ENCODE measurements at regions not wholly inside any gene's neighbourhood (a gene's known extent, or its start where the extent isn't known, plus 50 kb on each side); places are given as distances from the start of the nearest gene placed in this dataset.

GRCh38 chr11:69423181-69423580 is 58.3 kb upstream of the LINC01488 start:
- DNase-seq (ENCODE audit: low spot score) = no peak
- no peak for ATAC-seq (ENCODE audit: low FRiP score)
- TF ChIP-seq CTCF (IDR thresholded peaks at IDR 0.05) = no peak

- ATAC-seq (ENCODE audit: low FRiP score) (no peak), DNase-seq (ENCODE audit: low spot score) (no peak)
- no peak for TF ChIP-seq CTCF (IDR thresholded peaks at IDR 0.05)
Observed at GRCh38 chr11:69423611-69424385, 57.7 kb upstream of the LINC01488 start.

GRCh38 chr11:69424748-69425147 is 56.7 kb upstream of the LINC01488 start:
- DNase-seq (ENCODE audit: low spot score) = no peak
- no peak for TF ChIP-seq CTCF (IDR thresholded peaks at IDR 0.05)
- ATAC-seq (ENCODE audit: low FRiP score) = no peak

GRCh38 chr11:69425444-69425843 is 56.0 kb upstream of the LINC01488 start:
- ATAC-seq (ENCODE audit: low FRiP score) (no peak), DNase-seq (ENCODE audit: low spot score) (no peak)
- no peak for TF ChIP-seq CTCF (IDR thresholded peaks at IDR 0.05)

GRCh38 chr11:69425895-69426544 is 55.4 kb upstream of the LINC01488 start:
- no peak for ATAC-seq (ENCODE audit: low FRiP score)
- DNase-seq (ENCODE audit: low spot score) = no peak
- TF ChIP-seq CTCF (IDR thresholded peaks at IDR 0.05) = no peak

- DNase-seq (ENCODE audit: low spot score) (no peak), ATAC-seq (ENCODE audit: low FRiP score) (no peak)
- no peak for TF ChIP-seq CTCF (IDR thresholded peaks at IDR 0.05)
Observed at GRCh38 chr11:69427337-69427736, 54.1 kb upstream of the LINC01488 start.
